ENCODE measurements at regions not wholly inside any gene's neighbourhood (a gene's known extent, or its start where the extent isn't known, plus 50 kb on each side); places are given as distances from the start of the nearest gene placed in this dataset.
"Not testable (repeated sequence)": the region's sequence is repeated elsewhere in the genome, so short reads cannot be mapped to it uniquely, and the experiment has no call there.

GRCh38 chr12:24537083-24537860 lies 411.6 kb downstream of the BCAT1 start:
- Histone ChIP-seq H3K4me3 (no peak overlapping the region), H3K27ac (no peak overlapping the region)

GRCh38 chr12:24535334-24536069 lies 413.4 kb downstream of the BCAT1 start:
- H3K27ac ChIP-seq, result no peak overlapping the region

GRCh38 chr12:24534622-24535021 lies 414.3 kb downstream of the BCAT1 start:
- Histone ChIP-seq H3K4me3 (no peak overlapping the region), H3K27ac (no peak overlapping the region)

More at GRCh38 chr12:24535334-24536069, 413.4 kb downstream of the BCAT1 start:
- H3K4me3 ChIP-seq, result no peak overlapping the region

DNA sequence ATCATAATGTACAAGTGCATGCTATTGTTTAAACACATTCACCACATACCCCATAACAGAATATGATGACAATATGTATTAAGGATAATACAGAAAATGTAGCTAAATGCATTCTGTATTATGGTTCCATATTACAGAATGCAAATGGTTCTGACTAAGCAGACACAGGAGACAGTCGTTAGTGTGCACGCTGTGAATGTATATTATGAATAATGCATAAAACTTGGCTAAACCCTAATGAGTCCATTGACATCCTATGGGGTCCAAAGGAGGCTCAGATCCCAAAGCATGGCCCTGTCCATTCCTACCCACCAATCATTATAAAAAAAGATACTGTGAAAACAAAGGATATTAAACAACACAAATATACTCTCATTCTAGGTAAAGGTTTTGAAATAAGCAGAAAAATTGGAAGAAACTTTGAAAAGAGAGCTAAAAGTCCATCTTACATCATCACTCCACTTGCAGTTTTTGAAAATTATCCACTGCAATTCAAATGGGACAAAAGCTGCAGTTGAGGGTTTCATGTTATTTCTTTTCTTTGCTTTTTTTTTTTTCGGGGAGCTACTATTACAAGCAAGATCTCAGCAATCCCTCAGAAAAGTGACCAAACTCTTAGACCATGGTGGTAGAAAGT lies 415.1 kb downstream of the BCAT1 start:
- H3K27ac ChIP-seq, result no peak overlapping the region
- H3K4me3 ChIP-seq, result no peak overlapping the region

GRCh38 chr12:24530689-24531088 lies 418.2 kb downstream of the BCAT1 start:
- Histone ChIP-seq H3K27ac (no peak overlapping the region), H3K4me3 (no peak overlapping the region)

DNA sequence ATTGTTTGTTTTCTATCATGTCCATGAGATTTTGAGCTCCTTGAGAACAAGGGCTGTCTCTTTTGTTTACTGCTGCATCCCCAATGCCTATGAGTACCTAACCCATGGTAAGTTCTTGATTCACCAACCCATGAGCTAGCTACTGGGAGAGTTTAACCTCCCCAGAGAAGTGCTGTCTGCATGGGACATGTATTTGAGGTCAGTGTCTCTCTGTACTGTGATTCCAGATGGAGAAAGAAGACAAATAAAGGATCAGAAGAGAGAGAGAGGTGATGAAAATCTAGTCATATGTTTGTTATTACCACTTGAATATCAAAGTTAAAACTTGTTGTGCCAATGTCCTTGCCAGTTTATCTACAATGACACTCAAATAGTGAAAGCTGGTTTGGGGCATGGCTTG lies 421.8 kb downstream of the BCAT1 start:
- no peak overlapping the region for H3K27ac ChIP-seq
- no peak overlapping the region for H3K4me3 ChIP-seq

DNA sequence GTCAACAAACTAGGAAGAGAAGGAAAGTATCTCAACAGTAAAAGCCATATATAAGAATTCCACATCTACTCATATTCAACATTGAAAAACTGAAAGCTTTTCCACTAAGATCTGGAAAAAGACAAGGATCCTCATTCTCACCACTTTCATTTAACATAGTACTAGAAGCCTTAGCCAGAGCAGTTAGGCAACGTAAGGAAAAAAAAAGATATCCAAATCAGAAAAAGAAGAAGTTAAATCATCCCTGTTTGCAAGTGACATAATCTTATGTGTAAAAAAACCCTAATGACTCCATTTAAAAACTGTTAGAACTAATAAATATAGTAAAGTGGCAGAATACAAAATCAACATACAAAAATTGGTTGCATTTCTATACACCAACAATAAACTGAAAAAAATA lies 426.2 kb downstream of the BCAT1 start:
- H3K27ac ChIP-seq, result no peak overlapping the region
- no peak overlapping the region for H3K4me3 ChIP-seq

GRCh38 chr12:24519759-24520158 lies 429.1 kb downstream of the BCAT1 start:
- no peak overlapping the region for H3K27ac ChIP-seq
- no peak overlapping the region for H3K4me3 ChIP-seq

GRCh38 chr12:24517000-24517399 lies 431.9 kb downstream of the BCAT1 start:
- no peak overlapping the region for H3K4me3 ChIP-seq
- no peak overlapping the region for H3K27ac ChIP-seq

GRCh38 chr12:24510581-24511125 lies 438.2 kb downstream of the BCAT1 start:
- no peak overlapping the region for H3K4me3 ChIP-seq
- H3K27ac ChIP-seq, result no peak overlapping the region

- H3K4me3 ChIP-seq, result no peak overlapping the region
- no peak overlapping the region for H3K27ac ChIP-seq
Measured at GRCh38 chr12:24507827-24508226, 441.1 kb downstream of the BCAT1 start.

DNA sequence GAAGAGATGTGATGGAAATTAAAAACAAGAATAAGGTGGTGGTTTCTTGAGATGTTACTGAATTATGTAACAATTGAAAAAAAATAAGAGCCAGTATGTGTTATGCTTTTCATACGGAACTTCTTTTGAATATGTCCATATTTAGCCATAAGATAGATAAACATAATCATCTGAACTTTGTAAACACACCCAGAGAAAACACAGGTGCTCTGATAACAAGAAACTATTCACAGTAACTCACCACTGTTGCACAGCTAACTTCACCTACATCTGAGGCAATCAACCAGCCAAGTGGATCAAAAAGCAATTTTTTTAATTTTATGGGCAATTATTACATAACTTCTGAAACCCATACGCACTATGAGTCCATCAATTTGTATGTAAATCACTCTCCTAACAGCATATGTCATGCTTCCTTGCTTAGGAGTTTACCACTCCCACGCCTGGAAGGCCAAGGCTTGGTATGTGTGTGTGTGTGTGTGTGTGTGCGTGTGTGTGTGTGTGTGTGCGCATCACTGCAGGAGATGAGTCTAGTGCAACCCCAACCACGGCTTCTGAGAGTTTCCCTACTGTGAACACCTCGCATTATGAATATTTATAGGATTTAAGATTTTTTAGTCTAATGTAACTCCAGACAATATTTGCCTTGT lies 443.4 kb downstream of the BCAT1 start:
- Histone ChIP-seq H3K27ac (no peak overlapping the region), H3K4me3 (no peak overlapping the region)

GRCh38 chr12:24503477-24503876 lies 445.4 kb downstream of the BCAT1 start:
- not testable (repeated sequence) for H3K27ac ChIP-seq, H3K4me3 ChIP-seq

- H3K4me3 ChIP-seq, result peak overlapping the region in 1 of 7 experiments; percentile 1
- no peak overlapping the region for H3K27ac ChIP-seq
Measured at GRCh38 chr12:24500831-24501230, 448.1 kb downstream of the BCAT1 start.

- H3K27ac ChIP-seq, result no peak overlapping the region
- H3K4me3 ChIP-seq, result peak overlapping the region in 1 of 7 experiments; percentile 1
Measured at GRCh38 chr12:24500421-24500820, 448.5 kb downstream of the BCAT1 start.

GRCh38 chr12:24499151-24500146 lies 449.5 kb downstream of the BCAT1 start:
- Histone ChIP-seq H3K4me3 (no peak overlapping the region), H3K27ac (peak overlapping the region in 1 of 21 experiments; percentile 5)

DNA sequence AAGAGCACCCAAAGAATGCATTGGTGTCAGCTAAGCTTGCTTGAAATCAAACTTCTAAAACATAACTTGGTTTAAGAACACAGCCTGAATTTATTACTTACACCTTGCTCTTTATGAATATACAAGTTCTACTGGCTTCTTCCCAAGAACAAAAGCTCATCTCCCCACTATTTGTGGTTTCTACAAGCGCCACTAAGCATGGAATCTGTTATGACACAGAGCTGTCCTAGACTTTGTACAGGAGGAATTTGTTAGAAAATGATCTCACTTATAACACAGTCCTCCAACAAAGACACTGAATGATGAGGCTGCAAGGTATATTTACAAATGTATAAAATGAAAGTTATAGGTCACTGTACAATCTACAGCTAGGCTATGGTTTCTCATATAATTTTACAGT lies 452.1 kb downstream of the BCAT1 start:
- Histone ChIP-seq H3K4me3 (no peak overlapping the region), H3K27ac (no peak overlapping the region)

DNA sequence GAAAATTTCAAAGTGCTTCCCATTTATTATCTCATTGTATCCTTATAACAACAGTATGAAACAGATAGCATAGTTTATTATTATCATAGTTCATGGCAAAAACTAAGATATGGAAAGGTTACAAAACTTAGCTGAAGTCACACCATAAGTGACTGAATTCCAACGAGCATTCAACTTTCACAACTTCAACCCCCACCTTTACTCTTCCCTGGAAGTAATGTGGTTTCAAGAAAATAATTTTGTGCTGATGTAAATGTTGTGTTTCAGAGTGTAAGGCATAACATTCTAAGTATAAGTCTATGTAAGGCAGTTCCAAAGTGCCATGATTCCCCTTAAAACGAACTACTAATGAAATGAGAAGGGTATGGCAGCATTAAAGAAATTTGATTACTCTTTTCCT lies 454.5 kb downstream of the BCAT1 start:
- Histone ChIP-seq H3K27ac (no peak overlapping the region), H3K4me3 (no peak overlapping the region)

- Histone ChIP-seq H3K27ac (no peak overlapping the region), H3K4me3 (no peak overlapping the region)
Measured at GRCh38 chr12:24491968-24492367, 456.9 kb downstream of the BCAT1 start.

Data from skin epidermis (tissue), 12 donors.